SU-DHL-6 (cell line): ENCODE measurements at regions not wholly inside any gene's neighbourhood (a gene's known extent, or its start where the extent isn't known, plus 50 kb on each side); places are given as distances from the start of the nearest gene placed in this dataset.

Experiments
- H2AFZ ChIP-seq: fragments of 200-600 bp; sonication (generic); 2 replicates; pipeline ENCODE4 v1.6.1; 2014; ENCODE audit warnings: low read depth, mild to moderate bottlenecking, moderate library complexity, mixed read lengths, antibody characterized with exemption, low read length; ENCODE audit not compliant: severe bottlenecking
- H3F3A ChIP-seq: fragments of 200-600 bp; shearing (Covaris generic); 2 replicates; pipeline ENCODE4 v1.6.0; 2016; ENCODE audit warnings: antibody characterized with exemption, mild to moderate bottlenecking; ENCODE audit not compliant: insufficient read depth
- H3K27ac ChIP-seq: fragments of 200-600 bp; sonication (generic); 2 replicates; pipeline ENCODE4 v1.5.1; 2016; ENCODE audit warnings: low read depth, mild to moderate bottlenecking, low read length, moderate library complexity, mixed read lengths
- H3K27me3 ChIP-seq: fragments of 200-600 bp; sonication (generic), shearing (Covaris generic); 2 replicates; pipeline ENCODE4 v1.6.0; 2014; ENCODE audit warnings: mild to moderate bottlenecking, low read length
- H3K36me3 ChIP-seq: fragments of 200-600 bp; sonication (generic); 2 replicates; pipeline ENCODE4 v1.6.1; 2014; ENCODE audit warnings: mild to moderate bottlenecking, low read length, mixed read lengths
- H3K4me2 ChIP-seq: fragments of 300-600, 200-600 bp; shearing (Covaris generic), sonication (generic); 2 replicates; pipeline ENCODE4 v1.6.0; 2014; ENCODE audit warnings: low read length, low read depth, mild to moderate bottlenecking; ENCODE audit not compliant: poor library complexity, severe bottlenecking
- H3K4me3 ChIP-seq: fragments of 200-600 bp; sonication (generic); 2 replicates; pipeline ENCODE4 v1.5.1; 2014; ENCODE audit warnings: antibody characterized with exemption, low read length, mild to moderate bottlenecking, mixed read lengths; ENCODE audit not compliant: insufficient read depth, poor library complexity, severe bottlenecking
- H3K79me2 ChIP-seq: fragments of 200-600 bp; sonication (generic); 2 replicates; pipeline ENCODE4 v1.6.1; 2014; ENCODE audit warnings: mild to moderate bottlenecking, low read length, moderate library complexity; ENCODE audit not compliant: insufficient read depth
- H3K9ac ChIP-seq: fragments of 200-600 bp; sonication (generic); 2 replicates; pipeline ENCODE4 v1.7.0; 2014; ENCODE audit warnings: mild to moderate bottlenecking, low read length
- H3K9me2 ChIP-seq: fragments of 200-600 bp; sonication (generic); replicated peaks from 2 replicates; pipeline ENCODE4 v1.6.1; 2014; ENCODE audit warnings: low read length; ENCODE audit not compliant: insufficient read depth
- H3K9me3 ChIP-seq: fragments of 200-600 bp; sonication (generic); 2 replicates; pipeline ENCODE4 v1.6.1; 2014; ENCODE audit warnings: low read length, mixed read lengths; ENCODE audit not compliant: insufficient read depth
- H4K20me1 ChIP-seq: fragments of 200-600 bp; sonication (generic); 2 replicates; pipeline ENCODE4 v1.6.1; 2014; ENCODE audit warnings: low read depth, mild to moderate bottlenecking, antibody characterized with exemption, low read length, moderate library complexity, mixed read lengths
- EZH2phosphoT487 ChIP-seq: fragments of 200-600 bp; sonication (generic), shearing (Covaris generic); conservative IDR thresholded peaks from 2 replicates; pipeline ENCODE4 v1.6.1; 2018; ENCODE audit warnings: mild to moderate bottlenecking, antibody characterized with exemption, low read length, moderate library complexity, mixed read lengths
- TF ChIP-seq, protein P1 (sequence below): fragments of 200-600 bp; sonication (generic); IDR thresholded peaks from one replicate; pipeline ENCODE4 v1.5.1; 2017; ENCODE audit warnings: antibody characterized with exemption, mild to moderate bottlenecking, low read length, moderate library complexity; ENCODE audit not compliant: insufficient read depth, poor library complexity, severe bottlenecking

DNA sequence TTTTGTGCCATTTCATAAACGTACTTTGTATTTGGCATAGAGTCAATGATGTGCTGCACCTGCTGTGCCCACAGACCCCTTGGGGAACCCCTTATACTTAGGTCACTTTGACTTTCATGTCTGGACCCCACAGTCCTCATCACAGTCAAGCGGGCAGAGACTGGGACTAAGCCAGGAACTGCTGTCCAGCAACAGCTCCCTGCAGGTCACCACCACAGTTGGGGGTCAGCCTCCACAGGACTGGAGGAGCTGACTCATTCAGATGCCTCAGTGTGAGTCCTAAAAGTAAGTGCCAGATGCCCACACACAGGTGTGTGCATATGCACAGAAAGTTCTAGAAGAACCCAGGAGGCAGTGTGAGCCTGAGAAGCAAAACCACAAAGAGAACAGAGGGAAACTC, 339.8 kb downstream of the GABRB3 start:
- H2AFZ ChIP-seq = no peak overlapping the region

DNA sequence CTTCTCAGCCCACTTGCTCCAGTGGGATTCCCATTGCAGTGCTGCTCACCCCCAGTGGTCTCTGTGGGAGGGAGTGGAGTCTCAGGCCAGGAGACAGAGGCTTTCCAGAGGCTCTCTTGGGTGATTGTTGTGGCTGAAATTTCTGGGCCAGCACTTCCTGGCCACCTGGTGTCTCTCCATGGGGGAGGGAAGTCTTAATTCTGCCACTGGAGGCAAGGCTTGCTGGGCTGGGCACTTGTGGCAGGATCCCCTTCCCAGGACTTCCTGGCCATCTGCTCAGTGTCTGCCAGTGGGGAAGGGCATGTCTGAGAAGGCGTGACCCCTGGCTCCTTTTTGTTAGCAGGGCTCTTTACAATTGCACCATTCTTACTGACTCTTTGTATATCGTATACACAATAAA, 351.8 kb downstream of the GABRB3 start:
- Histone ChIP-seq H3K9me2 (0 out of 2 replicates have a peak, but pooled peaks cover under 1% of the 10 kb centered on the region), H3K27me3 (no peaks in the 10 kb centered on the region), H3K4me3 (no peak overlapping the region), H3K79me2 (no peaks in the 10 kb centered on the region), H3K36me3 (no peaks in the 10 kb centered on the region), H3K9ac (no peak overlapping the region), H3F3A (no peaks in the 10 kb centered on the region), H3K4me2 (no peak overlapping the region), H3K9me3 (no peaks in the 10 kb centered on the region), H2AFZ (no peak overlapping the region), H4K20me1 (no peaks in the 10 kb centered on the region; the same call in 1 of the 2 replicates), H3K27ac (no peak overlapping the region)
- TF ChIP-seq, protein P1, sequence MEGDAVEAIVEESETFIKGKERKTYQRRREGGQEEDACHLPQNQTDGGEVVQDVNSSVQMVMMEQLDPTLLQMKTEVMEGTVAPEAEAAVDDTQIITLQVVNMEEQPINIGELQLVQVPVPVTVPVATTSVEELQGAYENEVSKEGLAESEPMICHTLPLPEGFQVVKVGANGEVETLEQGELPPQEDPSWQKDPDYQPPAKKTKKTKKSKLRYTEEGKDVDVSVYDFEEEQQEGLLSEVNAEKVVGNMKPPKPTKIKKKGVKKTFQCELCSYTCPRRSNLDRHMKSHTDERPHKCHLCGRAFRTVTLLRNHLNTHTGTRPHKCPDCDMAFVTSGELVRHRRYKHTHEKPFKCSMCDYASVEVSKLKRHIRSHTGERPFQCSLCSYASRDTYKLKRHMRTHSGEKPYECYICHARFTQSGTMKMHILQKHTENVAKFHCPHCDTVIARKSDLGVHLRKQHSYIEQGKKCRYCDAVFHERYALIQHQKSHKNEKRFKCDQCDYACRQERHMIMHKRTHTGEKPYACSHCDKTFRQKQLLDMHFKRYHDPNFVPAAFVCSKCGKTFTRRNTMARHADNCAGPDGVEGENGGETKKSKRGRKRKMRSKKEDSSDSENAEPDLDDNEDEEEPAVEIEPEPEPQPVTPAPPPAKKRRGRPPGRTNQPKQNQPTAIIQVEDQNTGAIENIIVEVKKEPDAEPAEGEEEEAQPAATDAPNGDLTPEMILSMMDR = no peak

More for the DNA sequence above, 339.8 kb downstream of the GABRB3 start:
- no peaks in the 10 kb centered on the region for H3K36me3 ChIP-seq
- H3K27me3 ChIP-seq = no peaks in the 10 kb centered on the region
- TF ChIP-seq, protein P1 = no peak
- TF ChIP-seq EZH2phosphoT487 = no peak
- no peak overlapping the region for H3K4me2 ChIP-seq
- no peaks in the 10 kb centered on the region for H3F3A ChIP-seq
- no peaks in the 10 kb centered on the region for H4K20me1 ChIP-seq
- no peaks in the 10 kb centered on the region for H3K9me2 ChIP-seq
- H3K9ac ChIP-seq = no peak overlapping the region
- no peaks in the 10 kb centered on the region for H3K79me2 ChIP-seq
- H3K9me3 ChIP-seq = peaks cover 11% of the 10 kb centered on the region; the same call in 1 of the 2 replicates
- H3K4me3 ChIP-seq = no peak overlapping the region
- no peak overlapping the region for H3K27ac ChIP-seq

DNA sequence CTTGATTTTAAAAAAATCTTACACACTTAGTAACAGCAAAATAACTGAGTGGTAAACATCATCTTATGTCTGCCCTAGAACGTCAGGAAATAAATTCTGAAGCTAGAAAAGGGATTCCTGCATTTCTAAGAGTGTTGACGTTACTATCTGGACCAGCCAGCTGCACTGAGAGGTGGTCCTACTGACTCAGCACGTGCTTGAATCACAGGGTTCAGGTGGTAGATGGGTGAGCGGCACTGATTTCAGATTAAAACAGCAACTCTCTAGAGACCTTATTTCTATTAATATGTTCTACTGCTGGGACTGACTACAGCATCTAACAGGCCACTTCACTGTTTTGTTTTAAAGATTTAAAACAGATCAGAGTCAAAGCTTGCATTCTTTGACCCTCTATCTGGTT, 377.2 kb downstream of the GABRB3 start:
- Histone ChIP-seq H3K9me3 (0 out of 2 replicates have a peak, but pooled peaks cover 3% of the 10 kb centered on the region), H3K27ac (no peak overlapping the region), H4K20me1 (no peaks in the 10 kb centered on the region), H3K4me2 (no peak overlapping the region), H3K36me3 (no peaks in the 10 kb centered on the region), H3K9ac (no peak overlapping the region), H3F3A (no peaks in the 10 kb centered on the region), H3K4me3 (no peak overlapping the region), H3K27me3 (no peaks in the 10 kb centered on the region), H3K9me2 (no peaks in the 10 kb centered on the region), H3K79me2 (no peaks in the 10 kb centered on the region), H2AFZ (no peak overlapping the region)
- TF ChIP-seq EZH2phosphoT487 = no peak
- TF ChIP-seq, protein P1 = no peak
